ENCODE measurements at regions not wholly inside any gene's neighbourhood (a gene's known extent, or its start where the extent isn't known, plus 50 kb on each side); places are given as distances from the start of the nearest gene placed in this dataset.

GRCh38 chr4:130855533-130855932, 1759.6 kb downstream of the C4orf33 start:
- no peak overlapping the region for H3K4me3 ChIP-seq (ENCODE audit: low read depth, low read length)
- DNase-seq (ENCODE audit: low read depth) = no peak
- TF ChIP-seq CTCF (conservative IDR thresholded peaks at IDR 0.05; ENCODE audit: low read depth, low read length) = no peak

- TF ChIP-seq CTCF (conservative IDR thresholded peaks at IDR 0.05; ENCODE audit: low read depth, low read length) = no peak
- DNase-seq (ENCODE audit: low read depth) = no peak
- H3K4me3 ChIP-seq (ENCODE audit: low read depth, low read length) = no peak overlapping the region
Observed at GRCh38 chr4:130859991-130860390, 1764.0 kb downstream of the C4orf33 start.

- H3K4me3 ChIP-seq (ENCODE audit: low read depth, low read length) = no peak overlapping the region
- no peak for TF ChIP-seq CTCF (conservative IDR thresholded peaks at IDR 0.05; ENCODE audit: low read depth, low read length)
- no peak for DNase-seq (ENCODE audit: low read depth)
Observed at GRCh38 chr4:130896920-130897319, 1801.0 kb downstream of the C4orf33 start.

GRCh38 chr4:130901321-130901720, 1805.4 kb downstream of the C4orf33 start:
- no peak for DNase-seq (ENCODE audit: low read depth)
- no peak for TF ChIP-seq CTCF (conservative IDR thresholded peaks at IDR 0.05; ENCODE audit: low read depth, low read length)

GRCh38 chr4:130922955-130923354, 1827.0 kb downstream of the C4orf33 start:
- no peak for DNase-seq (ENCODE audit: low read depth)
- TF ChIP-seq CTCF (conservative IDR thresholded peaks at IDR 0.05; ENCODE audit: low read depth, low read length) = no peak
- no peak overlapping the region for H3K4me3 ChIP-seq (ENCODE audit: low read depth, low read length)

More at GRCh38 chr4:130901321-130901720, 1805.4 kb downstream of the C4orf33 start:
- H3K4me3 ChIP-seq (ENCODE audit: low read depth, low read length) = no peak overlapping the region

- TF ChIP-seq CTCF (conservative IDR thresholded peaks at IDR 0.05; ENCODE audit: low read depth, low read length) = no peak
- DNase-seq (ENCODE audit: low read depth) = no peak
- H3K4me3 ChIP-seq (ENCODE audit: low read depth, low read length) = no peak overlapping the region
Observed at GRCh38 chr4:130955520-130955919, 1859.6 kb downstream of the C4orf33 start.

GRCh38 chr4:130985371-130985770, 1889.4 kb downstream of the C4orf33 start:
- DNase-seq (ENCODE audit: low read depth) = no peak
- TF ChIP-seq CTCF (conservative IDR thresholded peaks at IDR 0.05; ENCODE audit: low read depth, low read length) = no peak
- no peak overlapping the region for H3K4me3 ChIP-seq (ENCODE audit: low read depth, low read length)

Measured in choroid plexus epithelial cell (primary cell).